ENCODE measurements at regions not wholly inside any gene's neighbourhood (a gene's known extent, or its start where the extent isn't known, plus 50 kb on each side); places are given as distances from the start of the nearest gene placed in this dataset.

GRCh38 chr10:80697926-80698325, 160.2 kb downstream of the SH2D4B start:
- no peaks in the 10 kb centered on the region for H3K36me3 ChIP-seq
- no peak overlapping the region for H3K27ac ChIP-seq
- DNase-seq (no peak), ATAC-seq (ENCODE audit: low FRiP score in 2 of 2) (no peak)
- 86 to 96% methylated on average over 2 of the region's 2 CpGs for WGBS, 2 donors
- H3K4me1 ChIP-seq: peaks cover 0 to 4% (median 0%) of the 10 kb centered on the region in 4 donors
- H3K27me3 ChIP-seq: no peaks in the 10 kb centered on the region
- TF ChIP-seq POLR2AphosphoS5 (IDR thresholded peaks at IDR 0.05) (no peak), EP300 (IDR thresholded peaks at IDR 0.05) (no peak), POLR2A (IDR thresholded peaks at IDR 0.05) (no peak)
- TF ChIP-seq, protein P1, sequence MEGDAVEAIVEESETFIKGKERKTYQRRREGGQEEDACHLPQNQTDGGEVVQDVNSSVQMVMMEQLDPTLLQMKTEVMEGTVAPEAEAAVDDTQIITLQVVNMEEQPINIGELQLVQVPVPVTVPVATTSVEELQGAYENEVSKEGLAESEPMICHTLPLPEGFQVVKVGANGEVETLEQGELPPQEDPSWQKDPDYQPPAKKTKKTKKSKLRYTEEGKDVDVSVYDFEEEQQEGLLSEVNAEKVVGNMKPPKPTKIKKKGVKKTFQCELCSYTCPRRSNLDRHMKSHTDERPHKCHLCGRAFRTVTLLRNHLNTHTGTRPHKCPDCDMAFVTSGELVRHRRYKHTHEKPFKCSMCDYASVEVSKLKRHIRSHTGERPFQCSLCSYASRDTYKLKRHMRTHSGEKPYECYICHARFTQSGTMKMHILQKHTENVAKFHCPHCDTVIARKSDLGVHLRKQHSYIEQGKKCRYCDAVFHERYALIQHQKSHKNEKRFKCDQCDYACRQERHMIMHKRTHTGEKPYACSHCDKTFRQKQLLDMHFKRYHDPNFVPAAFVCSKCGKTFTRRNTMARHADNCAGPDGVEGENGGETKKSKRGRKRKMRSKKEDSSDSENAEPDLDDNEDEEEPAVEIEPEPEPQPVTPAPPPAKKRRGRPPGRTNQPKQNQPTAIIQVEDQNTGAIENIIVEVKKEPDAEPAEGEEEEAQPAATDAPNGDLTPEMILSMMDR (IDR thresholded peaks at IDR 0.05): no peak
- no peak overlapping the region for H3K4me3 ChIP-seq
- no peaks in the 10 kb centered on the region for H3K9me3 ChIP-seq

DNA sequence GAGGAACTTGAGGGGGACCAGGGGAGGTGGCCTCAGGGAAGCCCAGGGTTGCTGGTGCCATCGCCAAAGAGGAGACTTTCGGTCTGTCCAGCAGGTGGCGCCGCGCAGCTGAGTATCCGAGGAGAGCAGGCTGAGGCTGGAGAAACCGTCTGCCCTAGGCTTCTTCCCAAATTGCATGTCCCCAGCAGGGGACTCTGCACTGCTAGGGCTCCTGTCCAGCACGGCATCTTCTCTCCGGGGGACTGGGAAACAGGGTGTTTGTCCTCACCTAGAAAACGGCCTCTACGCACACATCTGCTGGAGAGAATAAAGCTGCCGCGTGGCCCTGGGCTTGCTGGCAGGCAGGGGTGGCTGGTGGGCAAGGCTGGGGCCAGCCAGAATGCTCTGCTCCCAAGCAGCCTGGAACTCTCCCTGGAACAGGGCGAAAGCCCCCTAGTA, 161.9 kb downstream of the SH2D4B start:
- DNase-seq: peak; percentile 73 to 89
- no peak overlapping the region for H3K4me3 ChIP-seq
- H3K4me1 ChIP-seq: peaks cover 0 to 4% (median 0%) of the 10 kb centered on the region in 4 donors
- H3K9me3 ChIP-seq: no peaks in the 10 kb centered on the region
- no peak overlapping the region for H3K27ac ChIP-seq
- 22% methylated on average over 14 of the region's 14 CpGs; no CpG with 5 or more reads in 1 of the 2 donors for WGBS, 2 donors
- H3K36me3 ChIP-seq: no peaks in the 10 kb centered on the region
- no peaks in the 10 kb centered on the region for H3K27me3 ChIP-seq
- peak; percentile 57 to 85 for ATAC-seq (ENCODE audit: low FRiP score in 2 of 2)
- TF ChIP-seq, protein P1 (IDR thresholded peaks at IDR 0.05): peak; percentile 48 to 78 (median 74)
- TF ChIP-seq POLR2AphosphoS5 (IDR thresholded peaks at IDR 0.05) (no peak), EP300 (IDR thresholded peaks at IDR 0.05) (no peak), POLR2A (IDR thresholded peaks at IDR 0.05) (no peak)

- Histone ChIP-seq H3K36me3 (no peaks in the 10 kb centered on the region), H3K4me1 (peaks cover 0 to 4% (median 0%) of the 10 kb centered on the region in 4 donors), H3K4me3 (no peak overlapping the region), H3K27ac (no peak overlapping the region), H3K27me3 (no peaks in the 10 kb centered on the region), H3K9me3 (no peaks in the 10 kb centered on the region)
- no peak for DNase-seq
- ATAC-seq (ENCODE audit: low FRiP score in 2 of 2): no peak
- WGBS, 2 donors: 76 to 88% methylated on average over 3 of the region's 3 CpGs
- TF ChIP-seq EP300 (IDR thresholded peaks at IDR 0.05) (no peak), POLR2AphosphoS5 (IDR thresholded peaks at IDR 0.05) (no peak), POLR2A (IDR thresholded peaks at IDR 0.05) (no peak)
- TF ChIP-seq, protein P1 (IDR thresholded peaks at IDR 0.05): no peak
Observed at GRCh38 chr10:80700252-80700651, 162.6 kb downstream of the SH2D4B start.

DNA sequence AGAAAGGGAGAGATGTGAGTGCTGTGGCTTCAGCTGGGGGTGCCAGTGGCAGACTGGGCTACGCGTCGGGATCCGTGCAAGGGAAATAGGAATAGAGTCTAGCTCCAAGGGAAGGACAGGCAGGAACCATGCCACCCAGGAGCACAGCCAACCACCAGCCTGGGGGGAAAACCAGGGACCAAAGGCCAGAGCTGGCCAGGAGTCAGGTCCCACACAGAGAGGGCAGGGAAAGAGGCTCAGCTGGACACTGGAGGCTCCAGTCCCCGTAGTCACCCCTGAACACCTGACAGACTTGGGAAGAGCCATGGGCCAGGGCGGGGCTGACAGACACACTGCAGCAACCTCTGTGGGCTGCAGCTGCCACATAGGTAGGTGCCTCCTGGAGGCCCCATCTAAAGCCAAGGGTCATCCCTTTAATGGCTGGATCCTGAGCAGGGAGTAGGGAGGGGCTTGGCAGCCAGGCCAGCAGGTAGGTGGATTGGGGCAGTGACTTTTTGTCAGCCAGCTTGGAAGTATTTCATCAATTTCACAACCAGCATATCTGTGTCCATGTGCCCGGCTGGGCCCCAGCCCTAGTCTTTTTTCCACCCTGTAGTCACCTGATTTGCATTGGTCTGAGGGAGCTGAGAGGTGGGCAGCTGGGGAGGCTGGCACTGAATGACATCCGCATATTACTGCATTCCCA, 163.2 kb downstream of the SH2D4B start:
- DNase-seq: peak in 1 of 2 donors; percentile 5
- WGBS, 2 donors: 75 to 84% methylated on average over 5 to 8 of the region's 8 CpGs
- Histone ChIP-seq H3K9me3 (no peaks in the 10 kb centered on the region), H3K36me3 (no peaks in the 10 kb centered on the region), H3K4me1 (peaks cover 0 to 4% (median 0%) of the 10 kb centered on the region in 4 donors), H3K27me3 (no peaks in the 10 kb centered on the region), H3K27ac (no peak overlapping the region), H3K4me3 (no peak overlapping the region)
- peak in 1 of 2 donors; percentile 51 for ATAC-seq (ENCODE audit: low FRiP score in 2 of 2)
- TF ChIP-seq EP300 (IDR thresholded peaks at IDR 0.05) (no peak), POLR2A (IDR thresholded peaks at IDR 0.05) (no peak), POLR2AphosphoS5 (IDR thresholded peaks at IDR 0.05) (no peak)
- TF ChIP-seq, protein P1 (IDR thresholded peaks at IDR 0.05): no peak

GRCh38 chr10:80701706-80702105, 164.0 kb downstream of the SH2D4B start:
- Histone ChIP-seq H3K4me1 (peaks cover 0 to 4% (median 0%) of the 10 kb centered on the region in 4 donors), H3K4me3 (no peak overlapping the region), H3K27ac (no peak overlapping the region), H3K27me3 (no peaks in the 10 kb centered on the region), H3K9me3 (no peaks in the 10 kb centered on the region), H3K36me3 (no peaks in the 10 kb centered on the region)
- ATAC-seq (ENCODE audit: low FRiP score in 2 of 2): no peak
- TF ChIP-seq POLR2AphosphoS5 (IDR thresholded peaks at IDR 0.05): no peak
- TF ChIP-seq EP300 (IDR thresholded peaks at IDR 0.05): no peak
- TF ChIP-seq, protein P1 (IDR thresholded peaks at IDR 0.05): no peak
- TF ChIP-seq POLR2A (IDR thresholded peaks at IDR 0.05): no peak
- no peak for DNase-seq
- 66 to 78% methylated on average over 2 of the region's 2 CpGs for WGBS, 2 donors
